Neural progenitor cell (in vitro differentiated cells): ENCODE measurements at regions not wholly inside any gene's neighbourhood (a gene's known extent, or its start where the extent isn't known, plus 50 kb on each side); places are given as distances from the start of the nearest gene placed in this dataset.

Experiments
- EZH2 ChIP-seq: fragments of 200-600 bp; sonication (generic); IDR thresholded peaks from 2 replicates; pipeline ENCODE4 v1.6.1; 2017; ENCODE audit warnings: antibody characterized with exemption, mild to moderate bottlenecking, moderate library complexity
- EZH2phosphoT487 ChIP-seq: fragments of 200-600 bp; sonication (generic); IDR thresholded peaks from 2 replicates; pipeline ENCODE4 v1.6.1; 2017; ENCODE audit warnings: antibody characterized with exemption
- TF ChIP-seq, protein P1 (sequence below): fragments of 200-600 bp; sonication (generic); IDR thresholded peaks from 2 replicates; pipeline ENCODE4 v1.5.1; 2017; ENCODE audit warnings: antibody characterized with exemption, mild to moderate bottlenecking

DNA sequence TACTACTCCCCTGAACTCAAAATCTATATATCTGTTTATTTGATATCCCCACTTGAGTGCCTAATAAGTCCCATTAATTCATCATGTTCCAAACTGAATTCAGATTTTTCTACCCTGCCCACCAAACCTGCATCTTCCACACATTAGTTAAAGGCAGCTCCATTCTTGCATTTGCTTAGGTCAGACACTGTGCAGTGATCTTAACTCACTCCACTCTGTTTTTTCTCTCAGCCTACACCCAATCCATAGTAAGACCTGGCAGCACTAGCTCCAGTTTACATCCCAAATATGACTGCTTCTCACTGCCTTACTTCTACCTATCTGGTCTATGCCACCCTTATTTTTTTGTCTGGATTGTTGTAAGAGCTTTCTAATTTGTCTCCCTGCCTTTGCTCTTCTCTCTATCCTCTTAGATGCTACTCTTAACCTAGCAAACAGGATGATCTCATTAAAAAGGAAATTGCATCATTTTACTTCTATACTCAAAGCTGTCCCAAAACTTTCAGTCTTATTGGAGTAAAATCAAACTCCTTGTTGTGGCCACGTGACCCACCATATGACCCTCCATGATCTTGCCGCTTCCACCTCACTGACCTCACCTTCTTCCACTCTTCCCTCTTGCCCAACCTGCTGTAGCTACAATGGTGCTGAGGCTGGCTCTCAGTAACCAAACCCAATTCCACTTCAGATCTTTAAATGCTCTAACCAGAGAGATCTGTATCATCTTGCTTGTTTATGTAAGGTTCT, 274.9 kb upstream of the FANCL start:
- TF ChIP-seq, protein P1, sequence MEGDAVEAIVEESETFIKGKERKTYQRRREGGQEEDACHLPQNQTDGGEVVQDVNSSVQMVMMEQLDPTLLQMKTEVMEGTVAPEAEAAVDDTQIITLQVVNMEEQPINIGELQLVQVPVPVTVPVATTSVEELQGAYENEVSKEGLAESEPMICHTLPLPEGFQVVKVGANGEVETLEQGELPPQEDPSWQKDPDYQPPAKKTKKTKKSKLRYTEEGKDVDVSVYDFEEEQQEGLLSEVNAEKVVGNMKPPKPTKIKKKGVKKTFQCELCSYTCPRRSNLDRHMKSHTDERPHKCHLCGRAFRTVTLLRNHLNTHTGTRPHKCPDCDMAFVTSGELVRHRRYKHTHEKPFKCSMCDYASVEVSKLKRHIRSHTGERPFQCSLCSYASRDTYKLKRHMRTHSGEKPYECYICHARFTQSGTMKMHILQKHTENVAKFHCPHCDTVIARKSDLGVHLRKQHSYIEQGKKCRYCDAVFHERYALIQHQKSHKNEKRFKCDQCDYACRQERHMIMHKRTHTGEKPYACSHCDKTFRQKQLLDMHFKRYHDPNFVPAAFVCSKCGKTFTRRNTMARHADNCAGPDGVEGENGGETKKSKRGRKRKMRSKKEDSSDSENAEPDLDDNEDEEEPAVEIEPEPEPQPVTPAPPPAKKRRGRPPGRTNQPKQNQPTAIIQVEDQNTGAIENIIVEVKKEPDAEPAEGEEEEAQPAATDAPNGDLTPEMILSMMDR = no peak
- TF ChIP-seq EZH2 (no peak), EZH2phosphoT487 (no peak)
